ENCODE measurements at regions not wholly inside any gene's neighbourhood (a gene's known extent, or its start where the extent isn't known, plus 50 kb on each side); places are given as distances from the start of the nearest gene placed in this dataset.

DNA sequence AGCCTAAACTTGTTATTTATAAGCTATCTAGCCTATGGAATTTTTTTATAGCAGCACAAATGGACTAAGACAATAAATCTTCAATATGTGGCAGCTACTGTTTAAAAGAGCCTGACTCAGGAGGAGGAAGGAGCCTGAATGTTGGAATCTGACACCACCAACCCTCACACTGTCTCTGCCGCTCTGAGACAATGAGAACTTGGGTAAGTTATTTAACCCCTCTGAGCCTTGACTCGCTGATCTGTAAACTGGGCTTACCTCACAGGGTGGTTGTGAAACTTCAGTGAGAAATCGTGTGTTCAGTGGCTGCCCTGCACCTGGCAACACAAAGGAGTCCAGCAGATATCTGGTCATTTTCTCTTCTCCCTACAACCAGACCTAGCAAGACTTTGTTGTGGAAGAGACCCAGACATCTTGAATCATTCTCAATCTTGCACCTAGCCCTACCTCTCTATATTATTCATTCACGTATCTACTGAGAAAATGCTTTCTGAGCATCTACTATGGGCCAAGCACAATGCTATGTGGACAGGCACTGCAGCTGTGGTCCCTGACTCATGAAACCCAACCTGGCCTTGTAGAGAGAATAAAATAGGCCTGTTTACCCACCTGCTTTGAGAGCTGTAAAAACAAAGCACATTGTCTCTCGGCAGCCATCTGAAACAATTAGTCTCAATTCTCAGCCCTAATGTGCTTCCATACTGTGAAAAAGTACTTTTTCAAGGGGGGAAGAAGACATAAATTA is 81.9 kb upstream of the SLC25A36 start:
- TF ChIP-seq, protein P1, sequence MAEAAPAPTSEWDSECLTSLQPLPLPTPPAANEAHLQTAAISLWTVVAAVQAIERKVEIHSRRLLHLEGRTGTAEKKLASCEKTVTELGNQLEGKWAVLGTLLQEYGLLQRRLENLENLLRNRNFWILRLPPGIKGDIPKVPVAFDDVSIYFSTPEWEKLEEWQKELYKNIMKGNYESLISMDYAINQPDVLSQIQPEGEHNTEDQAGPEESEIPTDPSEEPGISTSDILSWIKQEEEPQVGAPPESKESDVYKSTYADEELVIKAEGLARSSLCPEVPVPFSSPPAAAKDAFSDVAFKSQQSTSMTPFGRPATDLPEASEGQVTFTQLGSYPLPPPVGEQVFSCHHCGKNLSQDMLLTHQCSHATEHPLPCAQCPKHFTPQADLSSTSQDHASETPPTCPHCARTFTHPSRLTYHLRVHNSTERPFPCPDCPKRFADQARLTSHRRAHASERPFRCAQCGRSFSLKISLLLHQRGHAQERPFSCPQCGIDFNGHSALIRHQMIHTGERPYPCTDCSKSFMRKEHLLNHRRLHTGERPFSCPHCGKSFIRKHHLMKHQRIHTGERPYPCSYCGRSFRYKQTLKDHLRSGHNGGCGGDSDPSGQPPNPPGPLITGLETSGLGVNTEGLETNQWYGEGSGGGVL (tag by site-specific recombination; IDR thresholded peaks at IDR 0.05) = no peak
- TF ChIP-seq, protein P2, sequence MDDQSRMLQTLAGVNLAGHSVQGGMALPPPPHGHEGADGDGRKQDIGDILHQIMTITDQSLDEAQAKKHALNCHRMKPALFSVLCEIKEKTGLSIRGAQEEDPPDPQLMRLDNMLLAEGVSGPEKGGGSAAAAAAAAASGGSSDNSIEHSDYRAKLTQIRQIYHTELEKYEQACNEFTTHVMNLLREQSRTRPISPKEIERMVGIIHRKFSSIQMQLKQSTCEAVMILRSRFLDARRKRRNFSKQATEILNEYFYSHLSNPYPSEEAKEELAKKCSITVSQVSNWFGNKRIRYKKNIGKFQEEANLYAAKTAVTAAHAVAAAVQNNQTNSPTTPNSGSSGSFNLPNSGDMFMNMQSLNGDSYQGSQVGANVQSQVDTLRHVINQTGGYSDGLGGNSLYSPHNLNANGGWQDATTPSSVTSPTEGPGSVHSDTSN (CRISPR knock-in tag; IDR thresholded peaks at IDR 0.05) = no peak
- TF ChIP-seq, protein P3, sequence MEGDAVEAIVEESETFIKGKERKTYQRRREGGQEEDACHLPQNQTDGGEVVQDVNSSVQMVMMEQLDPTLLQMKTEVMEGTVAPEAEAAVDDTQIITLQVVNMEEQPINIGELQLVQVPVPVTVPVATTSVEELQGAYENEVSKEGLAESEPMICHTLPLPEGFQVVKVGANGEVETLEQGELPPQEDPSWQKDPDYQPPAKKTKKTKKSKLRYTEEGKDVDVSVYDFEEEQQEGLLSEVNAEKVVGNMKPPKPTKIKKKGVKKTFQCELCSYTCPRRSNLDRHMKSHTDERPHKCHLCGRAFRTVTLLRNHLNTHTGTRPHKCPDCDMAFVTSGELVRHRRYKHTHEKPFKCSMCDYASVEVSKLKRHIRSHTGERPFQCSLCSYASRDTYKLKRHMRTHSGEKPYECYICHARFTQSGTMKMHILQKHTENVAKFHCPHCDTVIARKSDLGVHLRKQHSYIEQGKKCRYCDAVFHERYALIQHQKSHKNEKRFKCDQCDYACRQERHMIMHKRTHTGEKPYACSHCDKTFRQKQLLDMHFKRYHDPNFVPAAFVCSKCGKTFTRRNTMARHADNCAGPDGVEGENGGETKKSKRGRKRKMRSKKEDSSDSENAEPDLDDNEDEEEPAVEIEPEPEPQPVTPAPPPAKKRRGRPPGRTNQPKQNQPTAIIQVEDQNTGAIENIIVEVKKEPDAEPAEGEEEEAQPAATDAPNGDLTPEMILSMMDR (tag by site-specific recombination; IDR thresholded peaks at IDR 0.05) = no peak
- TF ChIP-seq, protein P4, sequence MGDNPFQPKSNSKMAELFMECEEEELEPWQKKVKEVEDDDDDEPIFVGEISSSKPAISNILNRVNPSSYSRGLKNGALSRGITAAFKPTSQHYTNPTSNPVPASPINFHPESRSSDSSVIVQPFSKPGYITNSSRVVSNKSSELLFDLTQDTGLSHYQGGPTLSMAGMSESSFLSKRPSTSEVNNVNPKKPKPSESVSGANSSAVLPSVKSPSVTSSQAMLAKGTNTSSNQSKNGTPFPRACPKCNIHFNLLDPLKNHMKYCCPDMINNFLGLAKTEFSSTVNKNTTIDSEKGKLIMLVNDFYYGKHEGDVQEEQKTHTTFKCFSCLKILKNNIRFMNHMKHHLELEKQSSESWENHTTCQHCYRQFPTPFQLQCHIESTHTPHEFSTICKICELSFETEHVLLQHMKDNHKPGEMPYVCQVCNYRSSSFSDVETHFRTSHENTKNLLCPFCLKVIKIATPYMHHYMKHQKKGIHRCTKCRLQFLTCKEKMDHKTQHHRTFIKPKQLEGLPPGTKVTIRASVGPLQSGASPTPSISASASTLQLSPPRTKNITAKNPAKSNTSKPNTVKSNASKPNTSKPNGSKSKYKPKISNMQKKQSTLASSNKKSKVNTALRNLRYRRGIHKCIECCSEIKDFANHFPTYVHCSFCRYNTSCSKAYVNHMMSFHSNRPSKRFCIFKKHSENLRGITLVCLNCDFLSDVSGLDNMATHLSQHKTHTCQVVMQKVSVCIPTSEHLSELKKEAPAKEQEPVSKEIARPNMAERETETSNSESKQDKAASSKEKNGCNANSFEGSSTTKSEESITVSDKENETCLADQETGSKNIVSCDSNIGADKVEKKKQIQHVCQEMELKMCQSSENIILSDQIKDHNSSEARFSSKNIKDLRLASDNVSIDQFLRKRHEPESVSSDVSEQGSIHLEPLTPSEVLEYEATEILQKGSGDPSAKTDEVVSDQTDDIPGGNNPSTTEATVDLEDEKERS (tag by site-specific recombination; IDR thresholded peaks at IDR 0.05) = no peak
- TF ChIP-seq MYNN (tag by site-specific recombination; IDR thresholded peaks at IDR 0.05; ENCODE audit: borderline replicate concordance) = no peak
- TF ChIP-seq ZNF707 (tag by site-specific recombination; IDR thresholded peaks at IDR 0.05) = no peak
- TF ChIP-seq KLF7 (tag by site-specific recombination; IDR thresholded peaks at IDR 0.05; ENCODE audit: borderline replicate concordance) = no peak

All from HEK293 (cell line).